ENCODE measurements at regions not wholly inside any gene's neighbourhood (a gene's known extent, or its start where the extent isn't known, plus 50 kb on each side); places are given as distances from the start of the nearest gene placed in this dataset.

DNA sequence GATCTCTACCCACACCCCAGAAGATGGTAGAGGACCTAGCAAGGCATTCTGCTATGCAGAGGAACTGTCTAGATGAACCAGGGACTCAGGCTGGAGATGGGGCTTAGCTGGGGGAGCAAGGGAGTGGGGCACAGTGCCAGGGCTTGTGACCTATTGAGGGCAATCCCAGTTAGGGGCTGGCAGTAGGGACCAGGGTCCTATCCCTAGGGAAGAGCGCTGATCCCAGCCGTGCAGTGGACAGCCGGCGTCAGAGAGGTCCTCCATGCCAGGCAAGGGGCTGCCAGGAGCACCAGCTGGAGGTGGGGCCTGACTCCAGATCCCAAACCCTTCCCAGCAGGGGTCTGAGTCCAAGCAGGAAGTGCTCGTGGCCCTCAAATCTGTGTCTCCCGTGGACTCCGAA lies 52.7 kb upstream of the NEURL1B start:
- H3K4me1 ChIP-seq = peaks cover 17% of the 10 kb centered on the region
- intact Hi-C loops (cut with DNase I; ENCODE audit: low total_unique reads) = no loop called here
- H3K9me3 ChIP-seq = no peaks in the 10 kb centered on the region
- no peak overlapping the region for H3K27ac ChIP-seq
- WGBS, 2 donors = 84 to 88% methylated on average over 3 to 7 of the region's 7 CpGs
- TF ChIP-seq, protein P1, sequence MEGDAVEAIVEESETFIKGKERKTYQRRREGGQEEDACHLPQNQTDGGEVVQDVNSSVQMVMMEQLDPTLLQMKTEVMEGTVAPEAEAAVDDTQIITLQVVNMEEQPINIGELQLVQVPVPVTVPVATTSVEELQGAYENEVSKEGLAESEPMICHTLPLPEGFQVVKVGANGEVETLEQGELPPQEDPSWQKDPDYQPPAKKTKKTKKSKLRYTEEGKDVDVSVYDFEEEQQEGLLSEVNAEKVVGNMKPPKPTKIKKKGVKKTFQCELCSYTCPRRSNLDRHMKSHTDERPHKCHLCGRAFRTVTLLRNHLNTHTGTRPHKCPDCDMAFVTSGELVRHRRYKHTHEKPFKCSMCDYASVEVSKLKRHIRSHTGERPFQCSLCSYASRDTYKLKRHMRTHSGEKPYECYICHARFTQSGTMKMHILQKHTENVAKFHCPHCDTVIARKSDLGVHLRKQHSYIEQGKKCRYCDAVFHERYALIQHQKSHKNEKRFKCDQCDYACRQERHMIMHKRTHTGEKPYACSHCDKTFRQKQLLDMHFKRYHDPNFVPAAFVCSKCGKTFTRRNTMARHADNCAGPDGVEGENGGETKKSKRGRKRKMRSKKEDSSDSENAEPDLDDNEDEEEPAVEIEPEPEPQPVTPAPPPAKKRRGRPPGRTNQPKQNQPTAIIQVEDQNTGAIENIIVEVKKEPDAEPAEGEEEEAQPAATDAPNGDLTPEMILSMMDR (IDR thresholded peaks at IDR 0.05) = no peak
- no peak for TF ChIP-seq POLR2A (IDR thresholded peaks at IDR 0.05)
- H3K36me3 ChIP-seq (ENCODE audit: low read depth, missing control alignments) = no peaks in the 10 kb centered on the region
- no peak overlapping the region for H3K4me3 ChIP-seq
- no peaks in the 10 kb centered on the region for H3K27me3 ChIP-seq
- no peak for DNase-seq

DNA sequence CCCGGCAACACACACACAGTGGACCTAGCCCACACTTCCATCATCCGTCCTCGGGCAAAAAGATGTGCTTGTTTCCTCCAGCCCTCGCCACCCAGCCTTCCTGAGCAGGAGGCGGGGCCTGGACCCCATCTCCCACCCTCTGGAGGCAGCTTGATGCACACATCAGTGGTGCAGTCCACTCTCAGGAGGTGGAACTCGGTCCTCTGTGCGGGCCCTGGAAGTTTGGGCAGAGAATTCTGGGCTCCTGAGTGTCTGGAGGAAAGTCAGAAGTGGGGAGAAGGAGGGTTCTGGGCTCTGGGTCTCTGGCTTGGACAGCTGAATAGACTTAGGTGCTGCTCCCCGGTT lies 54.0 kb upstream of the NEURL1B start:
- H3K27ac ChIP-seq = peak overlapping the region in 1 of 2 donors; percentile 45
- intact Hi-C loops (cut with DNase I; ENCODE audit: low total_unique reads) = no loop called here
- DNase-seq = no peak
- no peak overlapping the region for H3K4me3 ChIP-seq
- peaks cover 21% of the 10 kb centered on the region for H3K4me1 ChIP-seq
- WGBS, 2 donors = 70 to 84% methylated on average over 8 of the region's 8 CpGs
- TF ChIP-seq, protein P1 (IDR thresholded peaks at IDR 0.05) = no peak
- no peak for TF ChIP-seq POLR2A (IDR thresholded peaks at IDR 0.05)
- H3K36me3 ChIP-seq (ENCODE audit: low read depth, missing control alignments) = no peaks in the 10 kb centered on the region
- no peaks in the 10 kb centered on the region for H3K27me3 ChIP-seq
- no peaks in the 10 kb centered on the region for H3K9me3 ChIP-seq

DNA sequence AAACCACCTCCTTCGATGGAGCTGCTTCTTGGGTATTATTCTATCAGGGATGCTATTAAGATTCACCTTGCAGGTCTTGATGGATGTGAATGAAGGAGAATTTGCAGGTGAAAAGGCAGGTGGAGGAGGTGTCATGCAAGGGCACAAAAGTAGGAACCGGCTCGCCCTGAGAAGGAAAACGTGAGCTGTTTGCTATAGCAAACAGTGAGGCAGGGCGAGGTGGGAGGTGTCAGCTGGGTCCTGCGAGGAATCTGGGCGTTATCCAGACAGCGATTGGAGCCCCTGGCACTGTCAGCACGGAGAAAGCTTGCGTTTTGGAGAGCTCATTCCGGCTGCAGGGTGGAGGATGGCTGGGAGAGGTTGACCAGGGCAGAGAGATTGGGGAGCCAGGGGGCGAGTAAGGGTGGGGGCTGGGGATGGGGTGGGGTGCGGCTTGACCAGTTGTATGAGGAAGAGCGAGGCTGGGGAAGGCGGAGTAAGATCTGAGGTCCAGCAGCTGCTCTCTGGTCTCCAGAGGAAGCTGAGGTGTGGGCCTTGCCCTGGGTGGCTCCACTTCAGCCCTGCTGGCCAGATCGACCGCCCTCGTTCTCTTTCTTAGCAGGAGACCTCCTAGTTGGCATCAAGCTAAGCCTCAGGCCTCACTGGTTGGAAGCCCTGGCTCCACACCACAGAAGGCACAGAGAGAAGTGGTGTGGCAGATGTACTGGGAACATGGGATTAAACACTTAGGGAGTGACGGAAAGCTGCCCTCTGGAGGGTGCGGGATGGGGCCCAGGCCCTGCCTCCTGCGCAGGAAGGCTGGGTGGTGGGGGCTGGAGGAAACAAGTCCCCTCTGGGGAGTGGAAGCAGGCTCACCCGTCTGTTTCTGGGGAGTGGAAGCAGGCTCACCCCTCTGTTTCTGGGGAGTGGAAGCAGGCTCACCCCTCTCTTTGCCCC lies 54.7 kb upstream of the NEURL1B start:
- no peak for TF ChIP-seq POLR2A (IDR thresholded peaks at IDR 0.05)
- TF ChIP-seq, protein P1 (IDR thresholded peaks at IDR 0.05) = no peak
- H3K27ac ChIP-seq = peak overlapping the region in 1 of 2 donors; percentile 45
- no peak for DNase-seq
- peaks cover 21% of the 10 kb centered on the region for H3K4me1 ChIP-seq
- H3K36me3 ChIP-seq (ENCODE audit: low read depth, missing control alignments) = no peaks in the 10 kb centered on the region
- 62 to 67% methylated on average over 22 of the region's 22 CpGs for WGBS, 2 donors
- H3K9me3 ChIP-seq = no peaks in the 10 kb centered on the region
- no peak overlapping the region for H3K4me3 ChIP-seq
- H3K27me3 ChIP-seq = no peaks in the 10 kb centered on the region
- intact Hi-C loops (cut with DNase I; ENCODE audit: low total_unique reads) = no loop called here

DNA sequence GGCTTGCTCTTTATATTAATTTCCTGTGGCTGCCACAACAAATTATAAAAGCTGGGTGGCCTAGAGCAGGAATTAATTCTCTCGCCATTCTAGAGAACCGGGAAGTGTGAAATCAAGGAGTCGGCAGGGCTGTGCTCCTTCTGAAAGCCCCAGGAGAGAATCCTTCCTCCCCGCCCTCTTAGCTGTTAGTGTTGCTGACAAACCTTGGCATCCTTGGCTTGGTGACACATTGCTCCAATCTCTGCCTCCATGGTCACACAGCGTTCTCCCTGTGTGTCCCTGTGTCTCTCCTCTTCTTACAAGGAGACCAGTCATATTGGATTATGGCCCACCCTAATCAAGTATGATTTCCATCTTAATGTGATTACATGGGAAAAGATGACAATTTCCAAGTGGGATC lies 55.9 kb upstream of the NEURL1B start:
- Histone ChIP-seq H3K27me3 (no peaks in the 10 kb centered on the region), H3K27ac (peak overlapping the region; percentile 48 to 78), H3K36me3 (ENCODE audit: low read depth, missing control alignments) (no peaks in the 10 kb centered on the region), H3K4me3 (no peak overlapping the region), H3K4me1 (peaks cover 21% of the 10 kb centered on the region), H3K9me3 (no peaks in the 10 kb centered on the region)
- intact Hi-C loops (cut with DNase I; ENCODE audit: low total_unique reads) = no loop called here
- 46 to 52% methylated on average over 5 of the region's 5 CpGs for WGBS, 2 donors
- no peak for DNase-seq
- no peak for TF ChIP-seq POLR2A (IDR thresholded peaks at IDR 0.05)
- TF ChIP-seq, protein P1 (IDR thresholded peaks at IDR 0.05) = no peak

DNA sequence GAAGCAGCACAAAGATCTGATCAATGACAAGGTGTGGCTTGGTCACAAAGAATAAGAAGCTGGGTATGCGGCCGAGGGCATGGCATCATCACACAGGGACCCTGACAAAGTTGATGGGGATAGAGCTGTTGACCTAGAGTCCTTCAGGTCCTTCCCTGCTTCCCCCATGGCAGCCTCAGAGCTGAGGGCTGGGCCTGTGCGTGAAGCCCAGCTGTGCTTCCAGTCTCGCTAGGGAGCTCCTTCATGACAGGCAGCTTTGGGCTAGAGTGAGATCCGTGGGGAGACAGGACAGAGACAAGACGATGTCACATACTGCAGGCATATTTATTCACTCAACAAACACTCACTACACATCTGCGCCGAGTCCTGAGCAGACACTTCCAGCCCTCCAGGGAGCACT lies 56.4 kb upstream of the NEURL1B start:
- H3K9me3 ChIP-seq = no peaks in the 10 kb centered on the region
- DNase-seq = no peak
- H3K4me3 ChIP-seq = no peak overlapping the region
- H3K27me3 ChIP-seq = no peaks in the 10 kb centered on the region
- 65 to 77% methylated on average over 8 of the region's 8 CpGs for WGBS, 2 donors
- H3K27ac ChIP-seq = peak overlapping the region; percentile 48 to 78
- intact Hi-C loops (cut with DNase I; ENCODE audit: low total_unique reads) = no loop called here
- H3K36me3 ChIP-seq (ENCODE audit: low read depth, missing control alignments) = no peaks in the 10 kb centered on the region
- TF ChIP-seq, protein P1 (IDR thresholded peaks at IDR 0.05) = no peak
- no peak for TF ChIP-seq POLR2A (IDR thresholded peaks at IDR 0.05)
- H3K4me1 ChIP-seq = peaks cover 21% of the 10 kb centered on the region
